H1 (cell line): ENCODE measurements at regions not wholly inside any gene's neighbourhood (a gene's known extent, or its start where the extent isn't known, plus 50 kb on each side); places are given as distances from the start of the nearest gene placed in this dataset.

Source experiments
- CTCF ChIA-PET: fragments of 300-600 bp; sonication (Branson Sonifier 250); formaldehyde crosslinking; loops from one replicate; lab custom pipeline; 2021; ENCODE audit not compliant: partially characterized antibody; lab: Charles Lee
- POLR2A ChIA-PET: fragments of 300-600 bp; sonication (Branson Sonifier 250); formaldehyde crosslinking; loops from one replicate; lab custom pipeline; 2021; ENCODE audit warnings: inconsistent platforms; ENCODE audit not compliant: partially characterized antibody; lab: Charles Lee
- DNase-seq, 2 experiments: peaks; one replicate each; pipeline versions ENCODE4 v3.0.0 to v3.0.0-alpha.2; 2010 to 2022; ENCODE audit warnings: low spot score in 2 of 2, low read depth in 1 of 2, mixed read lengths in 1 of 2
- FAIRE-seq: peaks from 2 replicates; lab custom pipeline; 2011; peaks lifted over from hg19 to GRCh38; lab: Jason Lieb, UNC
- H2AFZ ChIP-seq: 2 replicates; pipeline ENCODE4 v1.8.1; 2012; ENCODE audit warnings: low read length, inconsistent platforms
- H2AK5ac ChIP-seq: 2 replicates; pipeline ENCODE4 v1.6.1; 2013; ENCODE audit warnings: low read depth, low read length
- H2BK120ac ChIP-seq: replicated peaks from 2 replicates; pipeline ENCODE3; 2013; ENCODE audit warnings: low read depth, low read length, inconsistent platforms
- H2BK12ac ChIP-seq: 2 replicates; pipeline ENCODE4 v1.6.1; 2013; ENCODE audit warnings: low read depth, low read length
- H2BK15ac ChIP-seq: 2 replicates; pipeline ENCODE4 v1.6.1; 2013; ENCODE audit warnings: low read length
- H2BK20ac ChIP-seq: 2 replicates; pipeline ENCODE4 v1.6.1; 2013; ENCODE audit warnings: low read length
- H2BK5ac ChIP-seq: 2 replicates; pipeline ENCODE4 v1.6.1; 2013; ENCODE audit warnings: low read depth, low read length
- H3K14ac ChIP-seq: 2 replicates; pipeline ENCODE4 v1.6.1; 2013; ENCODE audit warnings: inconsistent platforms; ENCODE audit not compliant: insufficient read length
- H3K18ac ChIP-seq: 2 replicates; pipeline ENCODE4 v1.6.1; 2013; ENCODE audit warnings: low read length; ENCODE audit errors: extremely low read depth
- H3K23ac ChIP-seq: 2 replicates; pipeline ENCODE4 v1.6.1; 2013; ENCODE audit warnings: inconsistent platforms; ENCODE audit not compliant: insufficient read length
- H3K23me2 ChIP-seq: 2 replicates; pipeline ENCODE4 v1.6.1; 2013; ENCODE audit warnings: low read depth, low read length
- H3K27ac ChIP-seq: 2 replicates; pipeline ENCODE4 v1.6.1; 2011; ENCODE audit warnings: low read depth, low read length, inconsistent platforms
- H3K27me3 ChIP-seq, 4 experiments: replicated peaks in 1 of 4; 1 replicate in 1 of 4; 2 replicates in 3 of 4; pipeline versions ENCODE4 v1.6.1 to v1.8.1; 2011 to 2013; ENCODE audit warnings: low read length in 3 of 4, mild to moderate bottlenecking in 3 of 4, inconsistent platforms in 2 of 4, mixed read lengths in 2 of 4, moderate library complexity in 1 of 4; ENCODE audit not compliant: control insufficient read depth in 3 of 4, insufficient read depth in 3 of 4; ENCODE audit errors: extremely low read depth in 1 of 4
- H3K36me3 ChIP-seq, 4 experiments: 2 replicates each; pipeline versions ENCODE4 v1.6.1 to v1.8.1; 2011 to 2013; ENCODE audit warnings: mild to moderate bottlenecking in 4 of 4, low read length in 3 of 4, moderate library complexity in 2 of 4, control low read depth in 1 of 4, inconsistent platforms in 1 of 4; ENCODE audit not compliant: insufficient read depth in 4 of 4, control insufficient read depth in 2 of 4
- H3K4ac ChIP-seq: replicated peaks from 2 replicates; pipeline ENCODE3; 2013; ENCODE audit warnings: low read length, low read depth, mixed read lengths, inconsistent platforms; ENCODE audit not compliant: insufficient read length
- H3K4me1 ChIP-seq, 4 experiments: replicated peaks in 1 of 4; 1 replicate in 1 of 4; 2 replicates in 3 of 4; pipeline versions ENCODE4 v1.6.1 to v1.8.1; 2011 to 2013; ENCODE audit warnings: low read length in 3 of 4, inconsistent platforms in 2 of 4, mixed read lengths in 1 of 4; ENCODE audit not compliant: insufficient read depth in 4 of 4, control insufficient read depth in 3 of 4
- H3K4me2 ChIP-seq, 2 experiments: 2 replicates each; pipeline versions ENCODE4 v1.6.1 to v1.8.1; 2011 to 2013; ENCODE audit warnings: low read depth in 2 of 2, low read length in 2 of 2, control low read depth in 1 of 2, inconsistent platforms in 1 of 2, mild to moderate bottlenecking in 1 of 2; ENCODE audit not compliant: insufficient read depth in 1 of 2
- H3K4me3 ChIP-seq, 4 experiments: fragments of 200-600, 300-600 bp in 1 of 4; sonication (generic), shearing (Covaris generic), sonication (Bioruptor Twin) in 1 of 4; 2 replicates each; pipeline versions ENCODE4 v1.5.1 to v1.8.1; 2011 to 2016; ENCODE audit warnings: low read length in 4 of 4, low read depth in 3 of 4, control low read depth in 2 of 4, inconsistent platforms in 2 of 4, mild to moderate bottlenecking in 2 of 4, mixed read lengths in 1 of 4, moderate library complexity in 1 of 4; ENCODE audit not compliant: insufficient read depth in 2 of 4; ENCODE audit errors: extremely low read depth in 1 of 4
- H3K56ac ChIP-seq: replicated peaks from 2 replicates; pipeline ENCODE3; 2013; ENCODE audit warnings: low read depth, mild to moderate bottlenecking, mixed read lengths, low read length, inconsistent platforms; ENCODE audit not compliant: insufficient read length
- H3K79me1 ChIP-seq: 2 replicates; pipeline ENCODE4 v1.6.1; 2013; ENCODE audit warnings: low read depth, low read length, control low read depth
- H3K79me2 ChIP-seq, 2 experiments: 2 replicates each; pipeline versions ENCODE4 v1.6.1 to v1.8.1; 2012 to 2013; ENCODE audit warnings: low read length in 2 of 2, mild to moderate bottlenecking in 2 of 2, inconsistent platforms in 1 of 2; ENCODE audit not compliant: insufficient read depth in 2 of 2, control insufficient read depth in 1 of 2
- H3K9ac ChIP-seq, 4 experiments: replicated peaks in 1 of 4; 1 replicate in 1 of 4; 2 replicates in 3 of 4; pipeline versions ENCODE4 v1.6.1 to v1.8.1; 2011 to 2013; ENCODE audit warnings: low read depth in 3 of 4, low read length in 3 of 4, control low read depth in 2 of 4, mild to moderate bottlenecking in 2 of 4, moderate library complexity in 2 of 4, inconsistent platforms in 1 of 4; ENCODE audit errors: extremely low read depth in 1 of 4
- H3K9me3 ChIP-seq, 2 experiments: 2 replicates each; pipeline versions ENCODE4 v1.6.1 to v1.8.1; 2012 to 2013; ENCODE audit warnings: mild to moderate bottlenecking in 2 of 2, moderate library complexity in 2 of 2, control low read depth in 1 of 2, inconsistent platforms in 1 of 2, low read depth in 1 of 2, low read length in 1 of 2, mixed read lengths in 1 of 2; ENCODE audit not compliant: insufficient read depth in 2 of 2
- H4K20me1 ChIP-seq, 2 experiments: replicated peaks in 1 of 2; 2 replicates each; pipeline versions ENCODE3 to v1.8.1; 2011 to 2013; ENCODE audit warnings: inconsistent platforms in 2 of 2, low read length in 2 of 2, mild to moderate bottlenecking in 1 of 2; ENCODE audit not compliant: insufficient read depth in 2 of 2, control insufficient read depth in 1 of 2
- H4K5ac ChIP-seq: 2 replicates; pipeline ENCODE4 v1.6.1; 2013; ENCODE audit warnings: low read length, low read depth, mixed read lengths, inconsistent platforms; ENCODE audit not compliant: insufficient read length
- H4K8ac ChIP-seq: 2 replicates; pipeline ENCODE4 v1.8.0; 2013; ENCODE audit warnings: mild to moderate bottlenecking, moderate library complexity, low read length, inconsistent platforms; ENCODE audit not compliant: insufficient read depth; ENCODE audit errors: extremely low read depth
- H4K91ac ChIP-seq: replicated peaks from 2 replicates; pipeline ENCODE3; 2013; ENCODE audit warnings: low read length, mixed read lengths, inconsistent platforms; ENCODE audit not compliant: insufficient read length
- BACH1 ChIP-seq: IDR thresholded peaks from 2 replicates; pipeline ENCODE4 v1.6.1; 2012; ENCODE audit warnings: low read length, improper control_type of control experiment
- CHD1 ChIP-seq: IDR thresholded peaks from 2 replicates; pipeline ENCODE4 v1.6.1; 2012; ENCODE audit warnings: low read depth, low read length, improper control_type of control experiment
- CHD2 ChIP-seq: IDR thresholded peaks from 2 replicates; pipeline ENCODE4 v1.6.1; 2012; ENCODE audit warnings: low read length, improper control_type of control experiment
- E2F6 ChIP-seq: IDR thresholded peaks from 2 replicates; pipeline ENCODE4 v1.6.1; 2012; ENCODE audit warnings: inconsistent platforms
- HDAC2 ChIP-seq, 2 experiments: fragments of 300-600 bp in 1 of 2; sonication (generic) in 1 of 2; IDR thresholded peaks; 2 replicates each; pipeline ENCODE4 v1.6.1; 2011 to 2012; ENCODE audit warnings: low read depth in 2 of 2, low read length in 2 of 2, mild to moderate bottlenecking in 2 of 2, moderate library complexity in 2 of 2, borderline replicate concordance in 1 of 2, inconsistent platforms in 1 of 2
- HDAC6 ChIP-seq: IDR thresholded peaks from one replicate; pipeline ENCODE4 v1.7.1; 2012; ENCODE audit warnings: low read depth, mild to moderate bottlenecking, inconsistent platforms, low read length, moderate library complexity
- JUND ChIP-seq: IDR thresholded peaks from 2 replicates; pipeline ENCODE4 v1.6.1; 2011; ENCODE audit warnings: mild to moderate bottlenecking, improper control_type of control experiment, low read length
- KDM4A ChIP-seq: IDR thresholded peaks from one replicate; pipeline ENCODE4 v1.7.1; 2012; ENCODE audit warnings: low read depth, mild to moderate bottlenecking, moderate library complexity, low read length, inconsistent platforms; ENCODE audit not compliant: severe bottlenecking
- NANOG ChIP-seq: IDR thresholded peaks from 2 replicates; pipeline ENCODE4 v1.6.1; 2011; ENCODE audit warnings: low read length, low read depth, mild to moderate bottlenecking, inconsistent platforms; ENCODE audit not compliant: insufficient read depth, poor library complexity, severe bottlenecking
- PHF8 ChIP-seq: fragments of 200-600 bp; sonication (generic); conservative IDR thresholded peaks from 2 replicates; pipeline ENCODE4 v1.7.1; 2012; ENCODE audit warnings: low read depth, mild to moderate bottlenecking, inconsistent platforms, low read length, moderate library complexity
- POU5F1 ChIP-seq: IDR thresholded peaks from 2 replicates; pipeline ENCODE4 v1.6.1; 2011; ENCODE audit warnings: low read depth, mild to moderate bottlenecking, low read length, moderate library complexity
- TAF7 ChIP-seq: optimal IDR thresholded peaks from 2 replicates; pipeline ENCODE3; 2011; ENCODE audit warnings: low read depth, mild to moderate bottlenecking, inconsistent platforms, low read length, moderate library complexity, borderline replicate concordance
- TCF12 ChIP-seq: IDR thresholded peaks from 2 replicates; pipeline ENCODE4 v1.6.1; 2011; ENCODE audit warnings: low read depth, mild to moderate bottlenecking, low read length
- WGBS, 2 experiments: shearing (Covaris generic) in 1 of 2; methylation state at CpG; one replicate each; pipeline versions ENCODE4 v1.1.6 to v1.1.7; 2013 to 2015; ENCODE audit warnings: low lambda C conversion rate in 2 of 2, mixed read lengths in 2 of 2, inconsistent platforms in 1 of 2, low coverage in 1 of 2, missing lambda C conversion rate in 1 of 2; ENCODE audit not compliant: insufficient replicate concordance in 2 of 2, insufficient coverage in 1 of 2, insufficient read length in 1 of 2; ENCODE audit errors: extremely low coverage in 1 of 2, missing lambda C conversion rate in 1 of 2; 5-methylcytosine and 5-hydroxymethylcytosine counted together
- TF ChIP-seq, protein P1 (sequence below): IDR thresholded peaks from 2 replicates; pipeline ENCODE4 v1.6.1; 2011; ENCODE audit warnings: low read depth, mild to moderate bottlenecking, low read length; ENCODE audit not compliant: insufficient read depth

GRCh38 chr6:11341867-11342266 is 109.4 kb upstream of the NEDD9 start:
- no peak overlapping the region for H3K14ac ChIP-seq
- H2BK15ac ChIP-seq: no peak overlapping the region
- DNase-seq: no peak
- no peak overlapping the region for H2BK12ac ChIP-seq
- H2BK20ac ChIP-seq: no peak overlapping the region
- H3K4me3 ChIP-seq: no peak overlapping the region
- H3K79me1 ChIP-seq: no peaks in the 10 kb centered on the region
- H3K4ac ChIP-seq: no peak overlapping the region
- no peak overlapping the region for H2BK120ac ChIP-seq
- no peak overlapping the region for H3K23ac ChIP-seq
- no peak overlapping the region for H3K9ac ChIP-seq
- H4K20me1 ChIP-seq: no peaks in the 10 kb centered on the region
- CTCF ChIA-PET: interaction anchor here (1.3 to 1.5 kb wide), 2 partner anchors 101 to 110 kb away, joined by 3 read pairs; partner anchors contain the start of gene NEDD9
- no peak overlapping the region for H4K8ac ChIP-seq
- H2BK5ac ChIP-seq: no peak overlapping the region
- no peak overlapping the region for H2AFZ ChIP-seq
- H3K23me2 ChIP-seq: no peaks in the 10 kb centered on the region
- no peak overlapping the region for H2AK5ac ChIP-seq
- no peaks in the 10 kb centered on the region for H3K4me1 ChIP-seq
- H3K4me2 ChIP-seq: no peak overlapping the region
- H3K9me3 ChIP-seq: no peaks in the 10 kb centered on the region
- H3K27ac ChIP-seq: no peak overlapping the region
- no peak overlapping the region for H4K91ac ChIP-seq
- H4K5ac ChIP-seq: no peak overlapping the region
- no peaks in the 10 kb centered on the region for H3K79me2 ChIP-seq
- no peaks in the 10 kb centered on the region for H3K36me3 ChIP-seq
- no peak overlapping the region for H3K18ac ChIP-seq
- no peak for FAIRE-seq
- WGBS, 2 experiments: 90% methylated on average over 2 of the region's 2 CpGs; no CpG with 5 or more reads in 1 of the 2 experiments
- H3K56ac ChIP-seq: no peak overlapping the region
- POLR2A ChIA-PET: no interaction called here
- H3K27me3 ChIP-seq: no peaks in the 10 kb centered on the region
- TF ChIP-seq HDAC6: no peak
- no peak for TF ChIP-seq KDM4A
- TF ChIP-seq, protein P1, sequence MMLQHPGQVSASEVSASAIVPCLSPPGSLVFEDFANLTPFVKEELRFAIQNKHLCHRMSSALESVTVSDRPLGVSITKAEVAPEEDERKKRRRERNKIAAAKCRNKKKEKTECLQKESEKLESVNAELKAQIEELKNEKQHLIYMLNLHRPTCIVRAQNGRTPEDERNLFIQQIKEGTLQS: no peak
- no peak for TF ChIP-seq TAF7
- TF ChIP-seq POU5F1: no peak
- no peak for TF ChIP-seq CHD1
- TF ChIP-seq TCF12: no peak
- TF ChIP-seq JUND: no peak
- no peak for TF ChIP-seq CHD2
- TF ChIP-seq E2F6: no peak
- no peak for TF ChIP-seq BACH1
- no peak for TF ChIP-seq HDAC2 (IDR thresholded peaks at IDR 0.05; ENCODE audit: borderline replicate concordance in 1 of 2, low read depth in 2 of 2, low read length in 2 of 2)
- no peak for TF ChIP-seq PHF8
- no peak for TF ChIP-seq NANOG
